ENCODE measurements at regions not wholly inside any gene's neighbourhood (a gene's known extent, or its start where the extent isn't known, plus 50 kb on each side); places are given as distances from the start of the nearest gene placed in this dataset.

GRCh38 chr7:136168821-136169220, 191.7 kb upstream of the MTPN start:
- TF ChIP-seq EZH2phosphoT487 (IDR thresholded peaks at IDR 0.05; ENCODE audit: borderline replicate concordance) = no peak
- TF ChIP-seq CTCF (conservative IDR thresholded peaks at IDR 0.05; ENCODE audit: low read length) = no peak
- Histone ChIP-seq H3K4me2 (ENCODE audit: low read depth, low read length, poor library complexity, severe bottlenecking) (no peak overlapping the region), H3F3A (ENCODE audit: low read depth) (no peaks in the 10 kb centered on the region), H3K4me3 (ENCODE audit: low read length, poor library complexity, severe bottlenecking) (no peak overlapping the region), H3K9me2 (replicated peaks; ENCODE audit: low read depth, low read length) (no peaks in the 10 kb centered on the region), H3K9me3 (ENCODE audit: insufficient read depth, low read depth, low read length) (no peaks in the 10 kb centered on the region), H3K36me3 (ENCODE audit: insufficient read depth, low read length) (no peaks in the 10 kb centered on the region), H2AFZ (ENCODE audit: low read length) (no peak overlapping the region), H3K4me1 (ENCODE audit: insufficient read depth, low read length, poor library complexity, severe bottlenecking) (no peaks in the 10 kb centered on the region), H3K79me2 (ENCODE audit: insufficient read depth, low read length) (no peaks in the 10 kb centered on the region), H3K27me3 (ENCODE audit: insufficient read depth, low read length, poor library complexity, severe bottlenecking) (no peaks in the 10 kb centered on the region), H4K20me1 (ENCODE audit: insufficient read depth, low read length, poor library complexity, severe bottlenecking) (no peaks in the 10 kb centered on the region), H3K9ac (ENCODE audit: low read depth, low read length, poor library complexity, severe bottlenecking) (no peak overlapping the region)

- no peaks in the 10 kb centered on the region for H3K9me2 ChIP-seq (replicated peaks; ENCODE audit: low read depth, low read length)
- no peaks in the 10 kb centered on the region for H3K4me1 ChIP-seq (ENCODE audit: insufficient read depth, low read length, poor library complexity, severe bottlenecking)
- no peak for TF ChIP-seq EZH2phosphoT487 (IDR thresholded peaks at IDR 0.05; ENCODE audit: borderline replicate concordance)
- no peak for TF ChIP-seq CTCF (conservative IDR thresholded peaks at IDR 0.05; ENCODE audit: low read length)
- H3K9me3 ChIP-seq (ENCODE audit: insufficient read depth, low read depth, low read length) = no peaks in the 10 kb centered on the region
- no peaks in the 10 kb centered on the region for H4K20me1 ChIP-seq (ENCODE audit: insufficient read depth, low read length, poor library complexity, severe bottlenecking)
- no peaks in the 10 kb centered on the region for H3K27me3 ChIP-seq (ENCODE audit: insufficient read depth, low read length, poor library complexity, severe bottlenecking)
- no peaks in the 10 kb centered on the region for H3K79me2 ChIP-seq (ENCODE audit: insufficient read depth, low read length)
- no peaks in the 10 kb centered on the region for H3F3A ChIP-seq (ENCODE audit: low read depth)
- H2AFZ ChIP-seq (ENCODE audit: low read length) = no peak overlapping the region
- H3K4me3 ChIP-seq (ENCODE audit: low read length, poor library complexity, severe bottlenecking) = no peak overlapping the region
- H3K36me3 ChIP-seq (ENCODE audit: insufficient read depth, low read length) = no peaks in the 10 kb centered on the region
- no peak overlapping the region for H3K4me2 ChIP-seq (ENCODE audit: low read depth, low read length, poor library complexity, severe bottlenecking)
- H3K9ac ChIP-seq (ENCODE audit: low read depth, low read length, poor library complexity, severe bottlenecking) = no peak overlapping the region
Observed at GRCh38 chr7:136167991-136168390, 190.8 kb upstream of the MTPN start.

- Histone ChIP-seq H3K4me2 (ENCODE audit: low read depth, low read length, poor library complexity, severe bottlenecking) (no peak overlapping the region), H3K4me3 (ENCODE audit: low read length, poor library complexity, severe bottlenecking) (no peak overlapping the region), H3K4me1 (ENCODE audit: insufficient read depth, low read length, poor library complexity, severe bottlenecking) (no peaks in the 10 kb centered on the region), H3K9ac (ENCODE audit: low read depth, low read length, poor library complexity, severe bottlenecking) (no peak overlapping the region), H2AFZ (ENCODE audit: low read length) (no peak overlapping the region), H3K9me2 (replicated peaks; ENCODE audit: low read depth, low read length) (no peaks in the 10 kb centered on the region), H4K20me1 (ENCODE audit: insufficient read depth, low read length, poor library complexity, severe bottlenecking) (no peaks in the 10 kb centered on the region), H3K9me3 (ENCODE audit: insufficient read depth, low read depth, low read length) (no peaks in the 10 kb centered on the region), H3K27me3 (ENCODE audit: insufficient read depth, low read length, poor library complexity, severe bottlenecking) (no peaks in the 10 kb centered on the region), H3K79me2 (ENCODE audit: insufficient read depth, low read length) (no peaks in the 10 kb centered on the region), H3F3A (ENCODE audit: low read depth) (no peaks in the 10 kb centered on the region), H3K36me3 (ENCODE audit: insufficient read depth, low read length) (no peaks in the 10 kb centered on the region)
- no peak for TF ChIP-seq CTCF (conservative IDR thresholded peaks at IDR 0.05; ENCODE audit: low read length)
Observed at GRCh38 chr7:136166521-136166920, 189.4 kb upstream of the MTPN start.

Data from Loucy (cell line).